ENCODE measurements at regions not wholly inside any gene's neighbourhood (a gene's known extent, or its start where the extent isn't known, plus 50 kb on each side); places are given as distances from the start of the nearest gene placed in this dataset.

DNA sequence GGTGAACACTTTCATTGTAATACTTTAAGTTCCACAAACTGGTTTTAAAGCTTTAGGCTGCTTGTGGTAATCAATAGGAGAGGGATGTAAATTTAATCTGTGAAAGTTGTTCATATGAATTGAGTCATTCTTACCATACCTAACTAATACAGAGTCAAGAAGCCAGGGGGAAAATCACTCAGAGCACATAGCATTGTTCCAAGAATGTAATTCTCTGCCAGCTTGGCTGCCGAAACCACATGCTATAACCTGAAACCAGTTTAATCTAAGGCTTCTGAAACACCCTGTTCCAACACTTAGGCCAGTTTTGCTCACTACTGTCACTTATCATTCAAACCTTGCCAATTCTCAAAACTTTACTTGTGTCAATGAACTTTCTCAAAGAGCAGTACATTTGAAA, 528.8 kb upstream of the GRAMD2B start:
- TF ChIP-seq, protein P1, sequence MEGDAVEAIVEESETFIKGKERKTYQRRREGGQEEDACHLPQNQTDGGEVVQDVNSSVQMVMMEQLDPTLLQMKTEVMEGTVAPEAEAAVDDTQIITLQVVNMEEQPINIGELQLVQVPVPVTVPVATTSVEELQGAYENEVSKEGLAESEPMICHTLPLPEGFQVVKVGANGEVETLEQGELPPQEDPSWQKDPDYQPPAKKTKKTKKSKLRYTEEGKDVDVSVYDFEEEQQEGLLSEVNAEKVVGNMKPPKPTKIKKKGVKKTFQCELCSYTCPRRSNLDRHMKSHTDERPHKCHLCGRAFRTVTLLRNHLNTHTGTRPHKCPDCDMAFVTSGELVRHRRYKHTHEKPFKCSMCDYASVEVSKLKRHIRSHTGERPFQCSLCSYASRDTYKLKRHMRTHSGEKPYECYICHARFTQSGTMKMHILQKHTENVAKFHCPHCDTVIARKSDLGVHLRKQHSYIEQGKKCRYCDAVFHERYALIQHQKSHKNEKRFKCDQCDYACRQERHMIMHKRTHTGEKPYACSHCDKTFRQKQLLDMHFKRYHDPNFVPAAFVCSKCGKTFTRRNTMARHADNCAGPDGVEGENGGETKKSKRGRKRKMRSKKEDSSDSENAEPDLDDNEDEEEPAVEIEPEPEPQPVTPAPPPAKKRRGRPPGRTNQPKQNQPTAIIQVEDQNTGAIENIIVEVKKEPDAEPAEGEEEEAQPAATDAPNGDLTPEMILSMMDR (IDR thresholded peaks at IDR 0.05; ENCODE audit: low read depth, low read length, missing input control): no peak
- TF ChIP-seq FOXA2 (IDR thresholded peaks at IDR 0.05): no peak
- no peak for TF ChIP-seq RAD21 (IDR thresholded peaks at IDR 0.05)

Measured in liver (tissue), 3 donors.